ENCODE measurements at regions not wholly inside any gene's neighbourhood (a gene's known extent, or its start where the extent isn't known, plus 50 kb on each side); places are given as distances from the start of the nearest gene placed in this dataset.
A peak's percentile ranks its signal among the peaks of the same experiment; 100 is the strongest.
"Not testable (repeated sequence)": the region's sequence is repeated elsewhere in the genome, so short reads cannot be mapped to it uniquely, and the experiment has no call there.

GRCh38 chr11:64428693-64429092 lies 69.7 kb downstream of the RPS6KA4 start:
- no peak for DNase-seq

- DNase-seq: no peak
Measured at GRCh38 chr11:64429970-64430369, 71.0 kb downstream of the RPS6KA4 start.

- DNase-seq: no peak
Measured at GRCh38 chr11:64430645-64431044, 71.7 kb downstream of the RPS6KA4 start.

GRCh38 chr11:64436000-64436399 lies 77.0 kb downstream of the RPS6KA4 start:
- no peak for DNase-seq

- DNase-seq: no peak
Measured at GRCh38 chr11:64437426-64437825, 78.5 kb downstream of the RPS6KA4 start.

GRCh38 chr11:64438986-64439771 lies 80.2 kb downstream of the RPS6KA4 start:
- DNase-seq: no peak

- not testable (repeated sequence) for DNase-seq
Measured at GRCh38 chr11:64439772-64440491, 81.0 kb downstream of the RPS6KA4 start.

GRCh38 chr11:64441127-64441526 lies 82.2 kb downstream of the RPS6KA4 start:
- DNase-seq: no peak

- no peak for DNase-seq
Measured at GRCh38 chr11:64443001-64443400, 84.0 kb downstream of the RPS6KA4 start.

- no peak for DNase-seq
Measured at GRCh38 chr11:64444838-64445441, 86.0 kb downstream of the RPS6KA4 start.

- no peak for DNase-seq
Measured at GRCh38 chr11:64445651-64446050, 86.7 kb downstream of the RPS6KA4 start.

GRCh38 chr11:64447831-64448598 lies 89.1 kb downstream of the RPS6KA4 start:
- DNase-seq: peak; percentile 75 to 86 (median 81)

- DNase-seq: peak; percentile 86 to 93 (median 86)
Measured at GRCh38 chr11:64448599-64449380, 89.8 kb downstream of the RPS6KA4 start.

- peak; percentile 70 to 80 (median 77) for DNase-seq
Measured at GRCh38 chr11:64449381-64450167, 90.6 kb downstream of the RPS6KA4 start.

- no peak for DNase-seq
Measured at GRCh38 chr11:64450168-64450560, 91.2 kb downstream of the RPS6KA4 start.

GRCh38 chr11:64451856-64452255 lies 92.9 kb downstream of the RPS6KA4 start:
- no peak for DNase-seq

- peak; percentile 45 to 59 (median 48) for DNase-seq
Measured at GRCh38 chr11:64453466-64453865, 94.5 kb downstream of the RPS6KA4 start.

GRCh38 chr11:64455456-64456261 lies 96.7 kb downstream of the RPS6KA4 start:
- peak; percentile 31 to 55 (median 41) for DNase-seq

GRCh38 chr11:64456509-64457320 lies 97.8 kb downstream of the RPS6KA4 start:
- DNase-seq: no peak
